Femur (tissue), 1 donor: ENCODE measurements at regions not wholly inside any gene's neighbourhood (a gene's known extent, or its start where the extent isn't known, plus 50 kb on each side); places are given as distances from the start of the nearest gene placed in this dataset.

ENCODE experiments used
- DNase-seq: peaks from one replicate; pipeline ENCODE4 v3.0.0-alpha.2; 2017

DNA sequence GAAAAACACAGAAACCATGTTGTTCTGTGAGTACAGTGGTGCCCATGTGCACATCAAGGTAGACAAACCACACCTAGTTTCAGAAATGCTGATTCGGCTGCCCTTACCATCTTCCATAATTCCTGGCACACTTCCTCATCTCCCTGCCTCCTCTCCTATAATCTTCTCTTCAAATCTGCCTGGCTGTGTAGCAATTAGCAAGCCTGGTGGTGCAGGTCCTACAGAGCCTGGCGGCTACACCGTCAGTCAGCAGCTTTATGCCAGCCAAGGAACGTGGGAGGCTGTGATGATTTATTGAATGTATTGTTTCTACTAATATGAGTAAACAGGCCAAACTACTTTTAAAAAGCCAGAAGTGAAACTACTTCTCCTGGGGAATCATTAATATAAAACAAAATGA is 106.8 kb downstream of the SEMA6D start:
- DNase-seq = no peak

DNA sequence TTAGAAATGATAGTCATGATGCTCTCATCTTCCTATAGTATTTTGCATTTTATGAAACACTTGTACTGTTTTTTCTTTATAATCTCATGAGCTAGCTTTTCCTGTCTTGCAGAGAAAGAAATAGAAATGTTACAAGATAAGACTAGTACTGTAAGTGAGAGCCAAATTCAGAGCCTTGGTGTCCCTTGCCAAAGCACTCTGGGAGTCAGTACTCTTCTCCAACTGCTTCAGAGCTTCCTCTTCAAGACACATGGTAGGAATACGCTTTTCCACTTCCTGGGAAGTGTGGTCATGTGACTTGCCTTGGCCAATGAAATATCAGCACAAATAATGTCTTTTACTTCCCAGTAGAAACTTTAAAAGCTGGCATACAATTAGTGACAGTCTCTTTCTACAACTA is 112.4 kb downstream of the SEMA6D start:
- DNase-seq = no peak

DNA sequence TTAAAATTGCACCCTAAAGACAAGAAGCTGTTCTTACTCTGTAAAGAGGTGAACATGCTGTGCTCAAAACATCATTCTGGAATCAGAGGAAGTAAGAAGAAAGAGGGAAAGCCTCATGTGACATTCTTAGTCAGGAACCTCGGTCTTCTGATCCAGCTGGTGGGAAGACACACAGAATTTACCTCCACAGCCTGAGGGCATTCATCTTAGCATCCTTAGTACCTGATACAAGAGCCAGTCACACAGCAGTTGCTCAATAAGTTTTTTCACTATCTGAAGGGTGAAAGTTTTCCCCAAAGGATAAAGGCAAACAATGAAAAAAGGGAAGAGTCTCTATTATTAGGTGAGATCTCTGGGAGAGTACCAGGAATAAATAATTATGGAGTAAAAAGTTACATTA is 116.8 kb downstream of the SEMA6D start:
- no peak for DNase-seq

DNA sequence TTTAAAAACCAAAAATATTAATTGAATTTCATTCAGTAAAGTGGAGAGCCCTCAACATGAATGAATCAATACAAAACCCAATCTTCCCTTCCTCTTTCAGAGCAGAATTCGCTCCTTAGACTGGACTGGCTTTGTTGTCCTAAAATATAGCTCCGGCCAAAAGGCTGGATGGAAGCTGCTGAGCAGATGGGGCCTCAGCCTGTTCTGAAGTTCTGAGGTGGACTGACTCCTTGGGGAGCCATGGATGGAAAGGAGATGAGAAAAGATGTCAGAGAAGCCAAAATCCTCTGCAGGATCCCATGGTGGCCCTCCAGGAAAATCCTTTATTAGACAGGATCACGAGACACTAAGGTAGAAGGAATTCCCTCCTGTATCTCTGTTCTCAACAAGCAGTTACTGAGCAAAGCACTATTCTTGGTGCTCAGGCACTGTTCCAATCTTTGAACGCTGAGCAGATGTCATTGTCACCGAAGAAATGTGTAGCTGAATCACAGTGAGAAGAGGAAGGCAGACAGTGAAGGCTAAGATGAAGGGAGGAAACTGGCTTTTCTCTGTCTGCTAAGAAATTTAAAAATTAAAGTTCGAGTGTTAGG is 122.0 kb downstream of the SEMA6D start:
- no peak for DNase-seq

DNA sequence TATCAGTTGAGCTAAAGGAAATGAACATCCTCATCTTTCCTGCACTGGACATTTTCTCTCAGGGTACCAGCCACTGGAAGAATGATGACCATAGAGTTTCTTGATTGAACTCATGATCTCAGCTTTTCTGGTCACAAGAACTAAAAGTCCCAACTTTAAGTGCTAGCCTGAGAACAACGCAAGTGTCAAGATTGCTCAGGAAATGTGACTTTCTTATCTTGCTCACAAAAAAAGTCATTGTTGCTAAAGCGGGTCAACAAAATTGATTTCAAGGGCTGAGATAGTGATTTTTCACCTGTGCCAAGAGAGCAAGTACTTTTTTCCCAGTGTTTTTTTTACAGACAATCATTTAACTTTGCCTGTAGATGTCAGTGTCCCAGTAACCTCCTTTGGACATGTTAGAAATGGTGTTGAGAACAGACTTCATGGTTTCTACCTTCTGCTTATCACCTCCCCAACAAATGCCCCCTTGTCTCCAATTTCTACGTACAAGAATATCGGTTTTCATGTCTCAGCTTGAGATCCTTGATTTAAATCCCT is 125.9 kb downstream of the SEMA6D start:
- no peak for DNase-seq

DNA sequence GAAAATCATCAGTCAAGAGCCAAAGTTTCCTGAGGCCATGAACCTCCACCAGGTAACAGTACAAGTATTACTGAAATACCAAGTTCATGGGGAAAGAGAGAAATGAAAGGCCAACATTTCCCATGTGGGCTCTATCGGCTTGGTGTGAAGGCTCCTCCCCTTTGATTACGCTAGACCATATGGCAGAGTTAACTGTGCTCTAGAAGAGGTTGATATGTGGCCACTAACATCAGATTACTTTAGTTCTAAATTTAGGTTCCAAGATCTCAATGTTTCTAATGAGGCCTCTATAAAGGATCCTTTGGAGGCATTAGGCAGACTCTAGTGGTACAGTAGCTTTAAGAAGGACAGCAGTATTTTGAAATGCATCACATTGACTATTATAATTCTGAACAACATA is 127.1 kb downstream of the SEMA6D start:
- no peak for DNase-seq

DNA sequence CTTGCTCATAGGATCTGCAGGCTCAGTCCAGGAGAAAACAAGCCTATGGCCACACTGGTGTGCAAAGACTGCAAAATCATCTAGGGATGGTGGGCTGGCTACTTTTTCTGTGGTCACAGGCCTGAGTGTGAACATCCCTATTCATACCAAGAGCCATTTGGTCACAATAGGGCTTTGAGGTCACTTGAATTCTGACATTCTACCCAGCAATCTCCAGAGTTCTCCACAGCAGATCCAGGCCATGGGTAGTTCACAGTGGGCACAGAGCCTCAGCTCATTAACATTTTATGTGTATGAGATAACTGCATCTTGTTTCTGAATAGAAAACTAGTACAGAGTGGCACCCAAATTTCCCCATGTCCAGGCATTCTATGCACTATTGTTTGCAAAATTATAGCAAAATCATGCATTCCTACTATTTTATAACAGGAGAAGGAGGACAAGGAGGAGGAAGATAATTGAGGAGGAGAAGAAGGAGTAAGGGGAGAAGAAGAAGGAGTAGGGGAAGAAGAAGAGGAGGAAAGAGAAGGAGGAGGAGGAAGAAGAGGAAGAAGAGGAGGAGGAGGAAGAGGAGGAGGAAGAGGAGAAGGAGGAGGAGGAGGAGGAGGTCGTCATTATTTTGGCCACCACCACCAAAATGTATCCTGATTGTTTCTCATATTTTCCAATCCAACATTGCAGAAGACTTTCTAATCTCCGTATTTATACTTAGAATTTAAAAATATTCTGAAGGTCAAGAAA is 129.0 kb downstream of the SEMA6D start:
- no peak for DNase-seq

DNA sequence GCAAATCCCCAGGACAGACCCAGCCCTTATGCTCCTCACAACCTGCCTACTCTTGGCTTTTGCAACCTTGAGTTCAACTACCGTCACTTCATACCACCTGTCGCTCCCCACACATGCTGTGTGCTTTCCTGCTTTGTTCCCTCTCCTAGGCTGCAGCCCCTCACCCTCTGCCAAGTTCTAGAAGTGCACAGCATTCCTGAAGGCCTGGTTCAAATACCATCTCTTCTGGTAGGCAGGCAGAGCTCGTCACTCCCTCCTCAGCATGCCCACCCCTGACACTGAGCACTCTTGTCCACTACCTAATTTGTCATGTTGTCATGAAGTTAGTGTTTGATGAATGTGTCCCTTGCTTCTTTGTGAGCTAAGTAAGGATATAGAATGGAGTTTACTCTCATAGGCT is 129.6 kb downstream of the SEMA6D start:
- DNase-seq = peak; percentile 34

DNA sequence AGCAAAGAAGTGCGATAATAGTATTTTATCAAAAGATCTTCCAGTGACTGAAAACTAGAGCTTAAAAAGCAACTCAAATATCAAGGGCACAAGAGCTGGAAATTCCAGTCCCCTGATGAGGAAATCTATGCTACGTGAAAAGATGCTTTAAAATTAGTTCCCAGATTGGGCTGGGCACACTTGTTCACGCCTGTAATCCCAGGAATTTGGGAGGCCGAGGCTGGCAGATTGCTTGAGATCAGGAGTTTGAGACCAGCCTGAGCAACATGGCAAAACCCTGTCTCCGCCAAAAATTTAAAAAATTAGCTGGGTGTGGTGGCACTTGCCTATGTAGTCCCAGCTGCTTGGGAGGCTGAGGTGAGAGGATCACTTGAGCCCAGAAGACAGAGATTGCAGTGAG is 138.8 kb downstream of the SEMA6D start:
- no peak for DNase-seq

DNA sequence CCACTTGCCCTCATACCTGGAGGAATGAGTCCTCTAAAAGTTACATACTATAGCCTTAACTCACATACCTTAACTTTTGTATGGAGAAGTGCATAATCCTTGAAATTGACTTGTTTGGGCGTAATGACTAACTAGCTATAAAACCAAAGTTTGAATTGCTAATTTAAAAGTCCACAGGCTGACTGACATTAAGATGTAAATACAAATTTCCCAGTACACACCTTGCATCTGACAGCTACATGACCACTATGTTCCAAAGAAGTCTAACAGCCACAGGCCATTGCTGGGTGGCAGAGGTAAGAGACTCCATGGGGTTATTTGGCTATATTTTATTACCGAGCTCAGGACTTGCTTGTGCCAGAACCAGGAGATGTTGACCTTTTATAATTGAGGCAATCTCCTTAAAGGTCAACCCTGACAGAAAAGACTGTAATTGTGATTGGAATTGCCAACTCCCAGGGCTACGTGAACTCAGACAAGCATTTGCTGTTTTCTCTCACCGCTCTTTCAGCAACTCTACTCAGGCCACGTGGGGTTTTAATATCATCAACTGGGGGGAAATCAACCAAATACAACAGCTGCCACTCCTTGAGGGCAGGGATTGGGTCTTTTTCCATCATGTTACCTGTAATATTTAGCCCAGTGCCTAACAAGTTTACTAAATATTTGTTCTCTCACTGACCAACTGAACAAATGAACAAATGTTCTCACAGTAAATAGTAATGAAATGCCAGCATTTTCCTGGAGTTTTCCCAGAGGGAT is 139.9 kb downstream of the SEMA6D start:
- DNase-seq = no peak

DNA sequence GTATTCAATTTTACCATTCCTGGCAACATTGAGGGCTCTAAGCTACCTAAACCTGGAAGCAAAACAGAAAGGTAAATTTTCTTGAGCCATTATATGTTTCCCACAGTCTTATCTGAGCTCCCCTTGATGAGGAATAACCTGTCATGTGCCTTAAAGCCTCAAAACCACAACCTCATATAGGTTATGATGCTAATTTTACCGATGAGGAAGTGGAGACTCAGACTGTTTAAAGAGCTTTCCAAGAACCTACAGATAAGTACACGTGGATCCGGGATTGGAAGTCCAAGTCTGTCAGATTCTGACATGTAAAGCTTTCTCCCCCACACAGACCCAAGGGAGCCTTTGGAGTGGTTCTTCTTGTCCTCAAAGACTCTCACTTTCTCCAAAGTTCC is 140.5 kb downstream of the SEMA6D start:
- no peak for DNase-seq

DNA sequence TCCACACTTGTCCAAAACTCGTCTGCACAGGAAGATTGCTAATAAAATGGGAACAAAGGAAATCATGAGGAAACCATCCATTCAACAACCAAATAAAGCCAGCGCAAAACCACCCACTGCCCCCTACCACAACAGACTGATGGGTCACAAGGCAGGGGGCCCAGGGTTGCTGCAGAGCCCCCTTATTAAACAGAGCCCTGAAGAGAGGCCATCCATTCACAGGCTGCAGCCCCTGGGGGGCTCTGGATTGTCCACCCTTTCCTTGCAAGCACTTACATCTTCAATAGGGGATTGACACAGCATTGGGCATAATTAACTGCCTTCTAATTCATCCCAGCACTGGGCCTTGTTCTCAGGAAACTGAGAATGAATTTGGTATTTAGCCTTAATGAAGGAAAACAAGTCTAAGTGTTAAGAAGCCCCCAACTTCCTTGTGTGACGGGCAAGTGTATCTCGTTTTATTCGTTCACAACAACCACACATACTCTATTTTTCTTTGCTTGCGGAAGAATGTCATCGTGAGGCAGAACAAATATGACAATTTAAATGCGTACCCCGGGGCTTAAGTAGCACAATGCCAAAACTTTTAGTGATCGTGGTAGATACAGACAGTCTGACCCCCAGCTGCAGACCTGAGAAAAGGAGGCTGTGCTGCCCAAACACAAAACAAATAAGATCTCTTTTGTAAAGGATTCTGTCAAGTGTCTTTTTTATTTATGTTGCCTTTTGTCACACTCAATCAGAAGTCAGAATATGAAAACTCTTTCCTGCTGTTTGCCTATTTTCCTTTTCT is 144.0 kb downstream of the SEMA6D start:
- no peak for DNase-seq

DNA sequence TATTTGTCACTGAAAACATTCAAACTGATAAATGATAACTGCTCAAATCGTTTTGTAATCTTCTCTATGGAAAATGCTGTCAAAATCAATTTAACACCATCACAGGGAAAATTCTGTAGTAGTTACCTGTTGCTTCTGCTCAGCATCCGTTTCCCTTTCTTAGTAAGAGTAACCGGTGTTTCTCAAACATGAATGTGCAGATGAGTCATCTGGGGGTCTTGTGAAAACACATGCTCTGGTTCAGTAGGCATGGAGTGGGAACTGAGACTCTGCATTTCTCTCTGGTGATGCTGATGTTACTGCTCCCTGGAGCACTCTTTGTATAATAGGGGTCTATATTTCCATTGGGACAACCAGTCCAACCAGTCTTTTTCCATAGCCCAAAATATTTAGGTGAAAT is 145.1 kb downstream of the SEMA6D start:
- no peak for DNase-seq

DNA sequence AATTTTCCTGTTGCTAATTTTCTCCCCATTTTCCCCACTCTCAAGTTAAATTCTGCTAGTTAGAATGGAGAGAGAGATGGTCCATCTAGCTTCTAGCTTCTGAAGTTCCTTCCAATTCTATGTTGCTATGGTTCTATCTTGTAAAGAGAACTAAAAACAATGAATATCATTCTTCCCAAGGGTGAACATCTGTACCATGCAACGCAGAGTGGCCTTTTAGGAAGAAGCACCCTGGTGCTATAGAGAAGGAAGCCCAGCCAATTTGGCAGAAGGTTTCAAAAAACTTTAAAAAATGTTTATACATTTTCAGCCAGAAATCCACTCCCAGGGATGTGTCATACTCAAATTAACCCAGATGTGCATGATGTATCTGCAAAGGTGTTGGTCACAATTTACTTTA is 149.1 kb downstream of the SEMA6D start:
- no peak for DNase-seq

DNA sequence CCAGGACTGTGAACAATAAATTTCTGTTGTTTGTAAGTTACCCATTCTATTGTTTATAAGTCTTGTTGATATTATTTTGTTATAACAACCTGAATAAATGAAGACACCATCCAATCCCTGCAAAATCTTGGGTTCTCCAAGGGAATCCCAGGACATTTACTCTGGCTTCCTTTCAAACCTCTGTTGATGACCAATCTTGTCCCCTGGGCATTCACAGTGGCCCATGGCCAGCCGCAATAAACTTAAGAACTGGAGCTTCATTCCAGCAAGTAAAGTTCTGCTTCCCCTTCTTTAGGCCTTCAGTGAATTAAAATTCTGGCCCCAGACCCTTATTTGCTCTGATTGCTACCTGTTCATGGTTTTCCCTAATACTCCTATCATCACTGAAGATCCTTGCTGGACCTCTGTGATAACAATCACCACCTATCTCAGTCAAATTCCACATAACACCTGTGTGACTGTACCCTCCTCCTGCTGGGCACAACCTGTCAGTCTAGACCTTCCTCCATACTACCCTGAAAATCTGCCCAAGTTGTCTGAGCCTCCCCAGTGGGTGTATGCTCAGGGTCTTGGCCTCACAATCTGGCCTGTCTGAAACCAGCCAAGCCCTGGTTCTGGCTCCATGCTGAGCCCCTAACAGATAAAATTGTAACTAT is 153.1 kb downstream of the SEMA6D start:
- no peak for DNase-seq

DNA sequence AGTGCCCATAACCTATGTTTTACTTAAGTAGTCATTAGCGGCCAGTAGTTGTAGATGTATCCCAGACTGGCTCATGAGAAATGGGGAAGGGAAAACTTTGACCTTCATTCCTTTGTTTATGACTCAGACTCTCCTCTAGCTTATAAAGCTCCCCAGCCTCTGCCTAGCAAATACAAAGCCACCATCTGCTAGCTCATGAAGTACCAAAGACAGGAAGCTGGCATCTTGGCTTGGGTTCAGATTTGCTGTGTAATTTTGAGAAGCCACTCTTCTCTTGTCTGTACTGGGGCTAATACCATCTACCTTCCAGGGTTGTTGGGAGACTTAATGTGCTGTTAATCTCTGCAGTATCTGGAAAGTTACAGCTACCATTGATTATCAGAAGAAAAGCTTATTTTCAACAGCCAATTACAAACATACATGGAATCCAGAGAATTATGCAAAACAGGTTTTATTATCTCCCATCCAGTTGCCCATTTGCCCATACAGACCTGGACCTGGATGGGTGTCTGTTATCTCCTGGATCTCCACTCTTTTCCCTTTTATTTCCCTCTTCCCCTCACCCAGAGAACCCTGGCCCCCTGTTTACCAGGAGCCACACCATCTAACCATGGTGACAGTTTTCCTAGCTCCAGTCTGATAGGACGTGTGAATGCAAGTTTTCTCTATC is 153.8 kb downstream of the SEMA6D start:
- DNase-seq = peak; percentile 21

DNA sequence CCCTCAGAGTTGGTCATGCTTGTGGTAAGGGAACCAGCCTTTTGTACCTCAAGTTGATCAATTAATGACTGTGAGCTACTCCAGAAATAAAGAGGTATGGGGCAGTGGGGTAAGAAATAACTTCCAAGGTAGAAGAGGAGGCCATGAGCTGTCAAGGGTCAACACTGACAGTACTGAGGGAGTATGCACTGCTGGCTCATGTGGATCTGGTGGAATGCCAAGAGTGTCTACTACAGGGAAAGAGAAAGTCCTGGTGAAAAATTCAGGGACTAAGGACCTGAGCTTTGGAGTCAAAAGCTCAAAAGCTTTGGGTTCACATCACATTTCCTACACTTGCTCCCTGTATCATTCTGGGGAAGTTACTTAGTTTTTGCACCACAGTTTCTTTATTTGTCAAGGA is 154.9 kb downstream of the SEMA6D start:
- DNase-seq = no peak

DNA sequence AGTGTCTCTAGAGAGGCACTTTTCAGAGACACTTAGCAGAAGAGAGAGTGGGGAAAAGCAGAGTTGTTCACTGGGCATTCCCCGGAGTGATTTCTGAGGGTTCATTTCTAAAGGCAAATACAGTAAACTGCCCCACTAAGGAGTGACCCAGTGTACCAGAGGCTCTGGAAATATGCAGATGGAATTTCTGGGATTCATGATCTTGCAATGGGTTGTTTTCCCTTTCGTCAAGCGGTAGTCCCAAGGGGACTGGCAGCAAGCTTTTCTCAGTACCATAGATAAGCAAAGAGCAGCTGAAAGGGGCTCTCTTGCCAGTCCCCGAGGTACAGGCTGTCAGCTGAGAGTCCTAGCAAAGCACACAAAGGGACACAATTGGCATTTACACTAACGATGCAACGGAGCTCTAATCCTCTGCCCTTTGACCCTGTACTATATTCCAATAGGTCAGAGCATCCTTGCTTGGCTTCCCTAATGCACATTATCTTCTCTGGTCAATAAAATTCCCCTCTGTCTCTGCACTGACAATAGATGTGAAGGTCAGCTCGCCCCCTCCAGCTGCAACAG is 155.6 kb downstream of the SEMA6D start:
- no peak for DNase-seq

DNA sequence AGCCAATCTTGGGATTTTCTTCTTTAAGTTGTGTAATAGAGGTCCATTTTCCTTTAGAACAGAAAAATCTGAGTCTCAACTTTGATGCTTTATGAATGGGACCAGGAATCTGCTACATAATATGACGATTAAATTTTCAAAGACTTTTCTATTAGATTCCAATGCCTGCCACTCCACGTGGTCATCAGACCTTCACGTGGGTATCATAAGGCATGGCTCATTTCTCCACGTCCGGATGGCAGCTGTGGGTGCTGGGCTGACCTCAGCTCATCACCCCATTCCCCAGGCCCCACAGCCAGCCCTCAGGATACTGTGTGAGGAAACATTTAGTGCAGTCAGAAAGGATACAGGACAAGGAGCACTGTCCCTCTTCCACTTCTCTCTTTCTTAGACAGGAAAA is 159.7 kb downstream of the SEMA6D start:
- DNase-seq = no peak

DNA sequence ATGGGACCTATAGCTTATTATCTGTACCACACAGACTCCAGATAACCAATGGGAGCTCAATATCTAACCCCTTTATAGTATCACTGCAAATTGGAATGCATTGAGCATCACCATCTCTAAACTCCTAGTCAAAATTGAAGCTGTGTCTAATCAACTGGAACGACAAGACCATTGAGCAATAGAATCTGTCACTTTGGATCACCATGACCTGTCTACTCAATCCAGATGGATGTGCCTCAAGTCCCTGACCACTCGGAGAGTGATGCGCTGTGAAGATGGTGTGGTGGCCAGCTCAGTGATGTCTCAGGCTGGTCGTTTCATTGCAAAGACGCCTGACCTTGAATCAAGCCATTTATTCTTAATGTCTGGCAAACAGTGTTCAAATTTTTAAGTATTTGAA is 160.5 kb downstream of the SEMA6D start:
- DNase-seq = no peak

DNA sequence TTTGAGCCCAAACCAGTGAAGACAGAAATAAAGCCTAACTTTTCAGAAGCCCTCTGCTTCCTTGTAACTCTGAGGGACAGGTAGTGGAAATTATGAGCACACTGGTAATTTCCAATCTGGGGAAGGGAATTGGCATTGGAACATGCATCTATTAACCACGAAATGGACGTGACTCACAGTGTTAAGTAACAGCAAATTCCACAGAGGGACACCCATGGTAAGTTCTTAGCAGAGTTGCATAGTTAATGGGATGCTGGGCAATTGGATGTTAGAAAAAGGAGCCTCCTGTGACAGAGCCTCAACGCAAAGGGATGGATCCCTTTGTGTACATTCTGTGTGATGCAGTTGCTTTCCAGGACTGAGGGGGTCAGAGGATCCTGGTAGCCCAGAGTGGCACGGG is 168.6 kb downstream of the SEMA6D start:
- no peak for DNase-seq
